ENCODE measurements at regions not wholly inside any gene's neighbourhood (a gene's known extent, or its start where the extent isn't known, plus 50 kb on each side); places are given as distances from the start of the nearest gene placed in this dataset.

DNA sequence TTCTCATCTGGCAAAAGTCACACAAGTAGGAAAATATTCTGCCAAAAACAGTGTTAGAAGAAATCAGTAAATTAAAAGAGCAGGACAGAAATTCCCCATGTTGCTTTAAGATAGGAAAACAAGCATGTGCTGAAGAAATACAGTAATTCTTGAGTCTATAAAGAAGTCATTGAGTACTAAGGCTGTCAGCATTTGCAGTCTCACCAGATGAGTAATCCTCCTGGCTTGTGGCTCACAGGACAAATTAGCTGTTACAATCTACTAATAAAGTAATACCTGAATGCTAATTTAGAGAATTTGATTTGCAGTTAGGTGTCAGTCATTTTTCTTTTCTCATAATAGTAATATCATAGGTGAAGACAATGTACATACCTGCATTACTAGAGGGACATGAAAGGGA lies 1158.9 kb upstream of the CELF2 start:
- Histone ChIP-seq H3K4me2 (ENCODE audit: control insufficient read depth, extremely low read depth, insufficient read depth, low read depth, low read length) (no peak overlapping the region), H3K27ac (ENCODE audit: control insufficient read depth, insufficient read depth, low read length) (no peak overlapping the region), H3K4me3 (ENCODE audit: control insufficient read depth in 2 of 3, extremely low read depth in 1 of 3, insufficient read depth in 2 of 3, low read depth in 1 of 3, low read length in 3 of 3) (no peak overlapping the region), H3K9me1 (ENCODE audit: control insufficient read depth, extremely low read depth, insufficient read depth, low read length) (no peaks in the 10 kb centered on the region), H3K27me3 (ENCODE audit: control insufficient read depth, extremely low read depth, insufficient read depth, low read length) (no peaks in the 10 kb centered on the region), H2AFZ (ENCODE audit: control insufficient read depth, low read length) (no peak overlapping the region), H3K9me3 (ENCODE audit: control insufficient read depth, low read depth, low read length) (no peaks in the 10 kb centered on the region), H4K20me1 (ENCODE audit: control insufficient read depth, extremely low read depth, insufficient read depth, low read length) (no peaks in the 10 kb centered on the region), H3K9ac (ENCODE audit: control insufficient read depth, extremely low read depth, insufficient read depth, low read length) (no peak overlapping the region), H3K36me3 (ENCODE audit: control insufficient read depth in 2 of 2, extremely low read depth in 1 of 2, insufficient read depth in 2 of 2, low read length in 2 of 2) (no peaks in the 10 kb centered on the region), H3K4me1 (ENCODE audit: control insufficient read depth, extremely low read depth, insufficient read depth, low read length) (no peaks in the 10 kb centered on the region), H3K79me2 (ENCODE audit: control insufficient read depth, insufficient read depth, low read length) (no peaks in the 10 kb centered on the region)
- DNase-seq (ENCODE audit: low read depth, low spot score) (no peak), FAIRE-seq (no peak)
- TF ChIP-seq CTCF (optimal IDR thresholded peaks at IDR 0.05 in 1 of 3, IDR thresholded peaks at IDR 0.05 in 1 of 3, conservative IDR thresholded peaks at IDR 0.05 in 1 of 3; ENCODE audit: extremely low read depth in 1 of 3, insufficient read depth in 2 of 3, low read length in 3 of 3) (no peak), EZH2 (IDR thresholded peaks at IDR 0.05; ENCODE audit: low read length) (no peak)
- dilution Hi-C loops (cut with MboI; ENCODE audit: extremely low pct_ligation_motif_present, low sequenced_read_pairs), result no loop called here

DNA sequence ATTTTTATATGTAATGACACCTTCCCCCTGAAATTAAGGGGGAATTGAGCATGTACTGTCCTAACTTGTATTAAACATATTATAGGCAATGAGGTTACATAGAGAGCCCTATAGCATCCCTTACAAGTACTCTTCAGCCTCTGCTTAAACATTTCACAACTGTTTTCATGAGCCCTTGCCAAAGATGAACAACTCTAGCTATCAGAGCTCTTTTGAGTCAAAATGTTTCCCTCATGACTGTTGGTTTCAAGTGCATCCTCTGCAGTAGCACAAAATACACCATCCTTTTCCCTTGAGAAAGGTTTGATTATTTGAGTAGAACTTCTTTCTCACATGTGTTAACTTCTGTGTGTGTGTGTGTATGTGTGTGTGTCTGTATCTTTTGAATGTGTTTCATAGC lies 1157.6 kb upstream of the CELF2 start:
- H3K9ac ChIP-seq (ENCODE audit: control insufficient read depth, extremely low read depth, insufficient read depth, low read length), result no peak overlapping the region
- H3K4me2 ChIP-seq (ENCODE audit: control insufficient read depth, extremely low read depth, insufficient read depth, low read depth, low read length), result no peak overlapping the region
- H3K4me3 ChIP-seq (ENCODE audit: control insufficient read depth in 2 of 3, extremely low read depth in 1 of 3, insufficient read depth in 2 of 3, low read depth in 1 of 3, low read length in 3 of 3), result no peak overlapping the region
- no peaks in the 10 kb centered on the region for H3K9me3 ChIP-seq (ENCODE audit: control insufficient read depth, low read depth, low read length)
- H3K27me3 ChIP-seq (ENCODE audit: control insufficient read depth, extremely low read depth, insufficient read depth, low read length), result no peaks in the 10 kb centered on the region
- no peaks in the 10 kb centered on the region for H4K20me1 ChIP-seq (ENCODE audit: control insufficient read depth, extremely low read depth, insufficient read depth, low read length)
- no peaks in the 10 kb centered on the region for H3K9me1 ChIP-seq (ENCODE audit: control insufficient read depth, extremely low read depth, insufficient read depth, low read length)
- no peaks in the 10 kb centered on the region for H3K36me3 ChIP-seq (ENCODE audit: control insufficient read depth in 2 of 2, extremely low read depth in 1 of 2, insufficient read depth in 2 of 2, low read length in 2 of 2)
- H3K79me2 ChIP-seq (ENCODE audit: control insufficient read depth, insufficient read depth, low read length), result no peaks in the 10 kb centered on the region
- no peaks in the 10 kb centered on the region for H3K4me1 ChIP-seq (ENCODE audit: control insufficient read depth, extremely low read depth, insufficient read depth, low read length)
- H2AFZ ChIP-seq (ENCODE audit: control insufficient read depth, low read length), result no peak overlapping the region
- dilution Hi-C loops (cut with MboI; ENCODE audit: extremely low pct_ligation_motif_present, low sequenced_read_pairs), result no loop called here
- no peak overlapping the region for H3K27ac ChIP-seq (ENCODE audit: control insufficient read depth, insufficient read depth, low read length)
- TF ChIP-seq CTCF (optimal IDR thresholded peaks at IDR 0.05 in 1 of 3, IDR thresholded peaks at IDR 0.05 in 1 of 3, conservative IDR thresholded peaks at IDR 0.05 in 1 of 3; ENCODE audit: extremely low read depth in 1 of 3, insufficient read depth in 2 of 3, low read length in 3 of 3) (no peak), EZH2 (IDR thresholded peaks at IDR 0.05; ENCODE audit: low read length) (no peak)
- DNase-seq (ENCODE audit: low read depth, low spot score) (no peak), FAIRE-seq (no peak)
